Rectal smooth muscle tissue (tissue), 1 donor: ENCODE measurements at regions not wholly inside any gene's neighbourhood (a gene's known extent, or its start where the extent isn't known, plus 50 kb on each side); places are given as distances from the start of the nearest gene placed in this dataset.
"Not testable (repeated sequence)": the region's sequence is repeated elsewhere in the genome, so short reads cannot be mapped to it uniquely, and the experiment has no call there.

Experiments
- H3K27ac ChIP-seq: one replicate; pipeline ENCODE4 v1.7.0; 2013; ENCODE audit warnings: low read depth, low read length, inconsistent platforms
- H3K27me3 ChIP-seq: one replicate; pipeline ENCODE4 v1.7.0; 2013; ENCODE audit warnings: low read length; ENCODE audit not compliant: control insufficient read depth, insufficient read depth
- H3K36me3 ChIP-seq: one replicate; pipeline ENCODE4 v1.7.0; 2013; ENCODE audit warnings: low read length; ENCODE audit not compliant: control insufficient read depth, insufficient read depth
- H3K4me1 ChIP-seq: one replicate; pipeline ENCODE4 v1.7.0; 2013; ENCODE audit warnings: low read length; ENCODE audit not compliant: control insufficient read depth, insufficient read depth
- H3K4me3 ChIP-seq: one replicate; pipeline ENCODE4 v1.7.0; 2013; ENCODE audit warnings: low read length
- H3K9ac ChIP-seq: one replicate; pipeline ENCODE4 v1.7.0; 2013; ENCODE audit warnings: low read length

DNA sequence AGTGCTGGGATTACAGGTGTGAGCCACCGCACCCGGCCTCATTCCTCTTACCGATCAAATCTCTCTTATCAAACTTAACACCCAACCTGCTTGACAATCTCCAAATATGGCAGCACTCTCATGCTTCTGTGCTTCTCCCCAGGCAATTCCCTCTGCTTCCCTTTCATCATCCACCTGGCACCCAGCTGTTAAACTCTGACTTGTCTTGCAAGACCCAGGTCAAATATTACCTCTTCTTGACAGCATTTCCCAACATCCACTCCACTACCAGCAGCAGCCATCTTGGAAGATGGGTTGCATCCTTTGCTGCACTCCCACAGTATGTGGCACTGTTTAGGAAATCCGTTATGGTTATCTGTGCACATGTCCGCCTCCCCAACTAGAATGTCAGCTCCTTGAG lies 113.6 kb downstream of the ACTL7B start:
- Histone ChIP-seq H3K27ac (no peak overlapping the region), H3K9ac (no peak overlapping the region), H3K27me3 (no peaks in the 10 kb centered on the region), H3K36me3 (no peaks in the 10 kb centered on the region), H3K4me1 (no peaks in the 10 kb centered on the region), H3K4me3 (no peak overlapping the region)

DNA sequence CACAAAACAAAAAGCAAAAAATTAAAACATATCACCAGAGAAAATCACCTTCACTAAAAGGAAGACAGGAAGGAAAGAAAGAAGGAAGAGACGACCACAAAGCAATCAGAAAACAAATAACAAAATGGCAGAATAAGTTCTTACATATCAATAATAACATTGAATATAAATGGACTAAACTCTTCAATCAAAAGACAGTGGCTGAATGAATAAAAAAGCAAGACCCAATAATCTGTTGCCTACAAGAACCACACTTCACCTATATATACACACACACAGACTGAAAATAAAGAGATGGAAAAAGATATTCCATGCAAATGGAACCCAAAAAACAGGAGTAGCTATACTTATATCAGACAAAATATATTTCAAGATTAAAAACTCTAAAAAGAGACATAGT lies 124.5 kb downstream of the ACTL7B start:
- not testable (repeated sequence) for H3K36me3 ChIP-seq, H3K9ac ChIP-seq, H3K4me1 ChIP-seq, H3K4me3 ChIP-seq, H3K27me3 ChIP-seq, H3K27ac ChIP-seq

DNA sequence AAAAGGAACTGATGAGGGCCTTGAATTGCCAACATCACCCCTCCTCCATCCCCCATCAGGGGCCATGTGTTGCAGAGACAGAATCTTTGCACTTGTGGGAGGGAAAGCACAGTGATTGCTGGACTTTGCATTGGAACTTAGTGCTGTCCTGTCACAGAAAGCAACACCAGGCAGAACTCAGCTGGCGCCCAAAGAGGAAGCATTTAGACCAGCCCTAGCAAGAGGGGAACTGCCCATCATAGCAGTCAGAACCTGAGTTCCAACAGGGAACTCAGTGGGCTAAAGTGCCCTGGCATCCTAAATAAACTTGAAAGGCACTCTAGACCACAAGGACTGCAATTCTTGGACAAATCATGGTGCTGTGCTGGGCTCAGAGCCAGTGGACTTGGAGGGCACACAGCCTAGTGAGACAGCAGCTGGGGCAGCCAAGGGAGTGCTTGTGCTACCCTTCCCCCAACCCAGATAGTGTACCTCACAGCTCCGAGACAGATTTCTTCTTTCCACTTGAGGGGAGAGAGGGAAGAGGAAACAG lies 128.1 kb downstream of the ACTL7B start:
- Histone ChIP-seq H3K9ac (no peak overlapping the region), H3K4me3 (no peak overlapping the region), H3K27ac (no peak overlapping the region), H3K4me1 (no peaks in the 10 kb centered on the region), H3K36me3 (no peaks in the 10 kb centered on the region), H3K27me3 (no peaks in the 10 kb centered on the region)

DNA sequence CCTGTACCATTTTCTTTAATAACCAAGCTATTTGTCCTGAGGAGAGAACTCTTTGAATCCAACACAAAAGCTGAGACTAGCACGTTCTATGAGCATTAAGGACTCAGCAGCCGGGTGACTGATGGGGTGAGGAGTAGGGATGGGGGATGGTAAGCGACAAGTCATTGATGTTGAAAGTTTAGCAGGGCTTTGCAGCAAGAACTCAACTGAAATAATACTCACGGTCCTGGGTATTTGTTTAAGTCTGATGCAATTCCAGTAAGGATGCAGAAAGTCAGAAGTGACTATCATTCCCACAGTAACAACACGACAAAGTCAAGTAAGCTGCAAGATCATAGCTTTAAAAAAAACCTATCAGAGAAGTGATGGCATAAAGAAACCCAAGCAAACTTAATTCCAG lies 131.1 kb downstream of the ACTL7B start:
- Histone ChIP-seq H3K36me3 (no peaks in the 10 kb centered on the region), H3K9ac (no peak overlapping the region), H3K4me1 (no peaks in the 10 kb centered on the region), H3K27me3 (no peaks in the 10 kb centered on the region), H3K27ac (no peak overlapping the region), H3K4me3 (no peak overlapping the region)

DNA sequence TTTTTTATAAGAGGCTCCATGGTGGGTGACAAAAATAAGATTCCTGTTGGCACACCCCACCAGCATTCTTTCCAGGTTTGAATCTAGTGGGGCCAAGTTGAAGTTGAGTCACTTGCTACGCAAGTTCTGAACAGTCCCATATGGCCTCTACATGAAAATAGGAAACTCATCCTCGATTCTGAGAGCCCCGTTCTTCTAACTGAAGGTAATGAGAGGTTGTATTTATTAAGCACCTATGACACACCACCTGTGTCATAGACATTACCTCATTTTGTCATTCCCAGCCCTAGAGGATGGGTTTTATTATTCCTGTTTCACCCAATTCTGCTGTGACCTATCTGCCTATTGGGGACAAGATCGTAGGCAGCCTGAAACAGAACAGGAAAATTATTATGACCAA lies 131.7 kb downstream of the ACTL7B start:
- Histone ChIP-seq H3K4me3 (no peak overlapping the region), H3K9ac (no peak overlapping the region), H3K36me3 (no peaks in the 10 kb centered on the region), H3K27me3 (no peaks in the 10 kb centered on the region), H3K4me1 (no peaks in the 10 kb centered on the region), H3K27ac (no peak overlapping the region)

DNA sequence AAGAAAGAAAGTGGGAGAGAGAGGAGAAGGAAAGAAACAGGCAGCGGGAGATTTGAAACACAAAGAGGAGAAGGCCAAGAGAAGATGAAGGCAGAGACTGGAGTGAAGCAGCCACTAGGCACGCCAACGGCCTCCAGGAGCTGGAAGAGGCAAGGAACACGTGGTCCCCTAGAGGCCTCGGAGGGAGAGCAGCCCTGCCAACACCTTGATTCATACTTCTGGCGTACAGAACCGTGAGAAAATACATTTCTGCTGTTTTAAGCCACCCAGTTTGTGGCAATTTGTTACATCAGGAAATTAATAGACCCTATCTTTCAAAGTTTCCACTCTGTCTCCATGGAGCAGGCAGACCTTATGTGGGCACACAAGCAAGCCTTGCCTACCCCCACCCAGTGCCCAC lies 133.4 kb downstream of the ACTL7B start:
- H3K27ac ChIP-seq: no peak overlapping the region
- H3K4me1 ChIP-seq: no peaks in the 10 kb centered on the region
- H3K27me3 ChIP-seq: no peaks in the 10 kb centered on the region
- H3K36me3 ChIP-seq: no peaks in the 10 kb centered on the region
- H3K4me3 ChIP-seq: no peak overlapping the region
- no peak overlapping the region for H3K9ac ChIP-seq

DNA sequence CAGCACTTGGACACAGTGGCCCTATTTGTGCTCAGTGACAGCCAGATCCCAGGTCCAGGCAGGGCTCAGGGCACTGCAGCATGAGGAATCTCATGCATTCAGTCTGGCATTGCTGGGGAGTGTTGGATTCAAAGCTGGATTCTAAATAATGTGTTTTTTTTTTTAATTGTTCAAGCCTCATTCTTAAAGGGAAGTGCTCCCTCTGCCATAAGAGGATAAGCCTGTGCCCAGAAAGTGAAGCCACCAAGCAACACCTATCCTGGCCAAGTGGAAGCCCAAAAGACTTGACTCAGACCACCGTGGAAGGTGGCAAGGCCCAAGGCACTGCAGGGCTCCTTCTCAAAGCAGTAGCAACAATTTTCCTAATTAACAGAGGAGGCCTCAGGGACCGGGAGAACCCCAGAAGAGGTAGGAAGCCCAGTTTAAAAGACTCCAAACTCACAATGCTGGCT lies 135.6 kb downstream of the ACTL7B start:
- Histone ChIP-seq H3K27me3 (no peaks in the 10 kb centered on the region), H3K4me3 (no peak overlapping the region), H3K4me1 (no peaks in the 10 kb centered on the region), H3K27ac (no peak overlapping the region), H3K9ac (no peak overlapping the region), H3K36me3 (no peaks in the 10 kb centered on the region)

DNA sequence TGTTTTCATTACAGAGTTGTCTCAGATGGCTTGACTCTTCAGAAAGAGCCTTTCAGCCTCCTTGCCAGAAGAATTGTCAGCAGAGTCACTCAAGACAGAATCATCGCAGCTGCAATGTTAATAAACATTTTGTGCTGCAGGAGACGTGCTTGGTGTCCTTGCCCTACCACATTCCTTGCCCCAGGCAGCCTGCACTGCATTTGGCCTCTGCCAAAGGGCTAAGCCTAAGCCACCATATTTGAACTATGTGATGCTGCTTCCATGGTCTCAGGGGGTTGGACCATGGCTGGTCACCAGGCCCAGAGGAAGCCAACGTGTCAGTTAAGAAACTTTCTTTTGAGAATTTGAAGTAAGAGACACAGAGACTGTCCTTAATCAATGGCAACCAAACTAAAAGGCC lies 145.4 kb downstream of the ACTL7B start:
- H3K9ac ChIP-seq: no peak overlapping the region
- H3K36me3 ChIP-seq: no peaks in the 10 kb centered on the region
- no peaks in the 10 kb centered on the region for H3K4me1 ChIP-seq
- H3K27me3 ChIP-seq: no peaks in the 10 kb centered on the region
- no peak overlapping the region for H3K27ac ChIP-seq
- H3K4me3 ChIP-seq: no peak overlapping the region

DNA sequence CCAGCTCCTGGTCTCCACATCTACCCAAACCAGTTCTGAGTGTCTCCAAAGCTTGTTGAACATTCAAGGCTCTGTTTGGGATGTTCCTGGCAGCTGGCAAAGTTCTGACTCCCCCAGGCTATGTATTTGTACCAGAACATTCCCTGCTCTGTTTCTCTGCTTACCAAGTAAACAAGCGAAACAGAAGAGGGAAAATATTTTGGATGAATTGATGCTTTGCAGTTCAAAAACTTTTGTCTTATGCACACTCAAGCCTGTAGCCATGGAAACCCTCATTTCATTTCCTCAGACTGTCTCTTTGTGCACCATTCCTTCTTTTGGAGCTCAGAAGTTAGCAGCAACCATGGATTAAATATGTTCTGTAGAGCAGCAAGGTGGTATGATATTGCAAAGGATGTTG lies 145.8 kb downstream of the ACTL7B start:
- Histone ChIP-seq H3K4me3 (no peak overlapping the region), H3K4me1 (no peaks in the 10 kb centered on the region), H3K27me3 (no peaks in the 10 kb centered on the region), H3K36me3 (no peaks in the 10 kb centered on the region), H3K9ac (no peak overlapping the region), H3K27ac (peak overlapping the region; percentile 48)

DNA sequence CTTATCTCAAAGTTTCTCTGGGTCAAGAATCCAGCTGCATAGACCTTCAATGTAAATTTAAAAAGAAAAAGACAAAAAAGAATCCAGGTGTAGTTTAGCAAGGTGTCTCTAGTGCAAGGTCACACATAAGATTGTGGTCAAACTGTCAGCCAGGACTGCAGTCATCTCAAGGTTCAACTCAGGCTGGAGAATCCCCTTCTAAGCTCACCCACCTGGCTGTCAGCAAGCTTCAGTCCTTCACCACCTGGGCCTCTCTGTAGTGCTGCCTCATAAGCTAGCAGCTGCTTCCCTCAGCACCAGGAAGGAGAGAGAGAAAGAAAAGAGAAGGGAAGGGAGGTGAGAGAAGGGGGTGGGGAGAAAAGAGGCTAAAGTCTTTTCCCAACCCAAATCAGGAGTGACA lies 146.7 kb downstream of the ACTL7B start:
- Histone ChIP-seq H3K27me3 (no peaks in the 10 kb centered on the region), H3K4me1 (no peaks in the 10 kb centered on the region), H3K27ac (peak overlapping the region; percentile 48), H3K36me3 (no peaks in the 10 kb centered on the region), H3K4me3 (no peak overlapping the region), H3K9ac (no peak overlapping the region)

DNA sequence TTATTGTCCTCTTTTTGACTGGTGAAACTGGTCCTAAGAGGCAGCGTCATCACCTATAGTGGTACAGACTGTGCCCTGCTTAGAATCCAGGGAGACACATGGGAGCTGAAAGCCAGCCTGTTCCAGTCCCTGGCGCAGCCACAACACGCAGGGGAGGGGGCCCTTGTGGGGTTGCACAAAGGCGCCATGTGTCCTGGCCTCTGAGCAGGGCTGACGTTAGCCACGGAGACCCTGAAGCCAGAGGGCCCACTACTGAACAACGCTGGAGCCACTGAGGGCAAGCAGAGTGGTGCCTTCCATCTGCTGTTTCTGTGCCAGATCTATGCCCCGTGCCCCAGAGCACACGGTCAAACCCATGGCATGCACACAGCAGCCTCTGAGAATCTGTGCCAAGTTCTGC lies 147.3 kb downstream of the ACTL7B start:
- Histone ChIP-seq H3K4me1 (no peaks in the 10 kb centered on the region), H3K27ac (no peak overlapping the region), H3K27me3 (no peaks in the 10 kb centered on the region), H3K4me3 (no peak overlapping the region), H3K36me3 (no peaks in the 10 kb centered on the region), H3K9ac (no peak overlapping the region)

DNA sequence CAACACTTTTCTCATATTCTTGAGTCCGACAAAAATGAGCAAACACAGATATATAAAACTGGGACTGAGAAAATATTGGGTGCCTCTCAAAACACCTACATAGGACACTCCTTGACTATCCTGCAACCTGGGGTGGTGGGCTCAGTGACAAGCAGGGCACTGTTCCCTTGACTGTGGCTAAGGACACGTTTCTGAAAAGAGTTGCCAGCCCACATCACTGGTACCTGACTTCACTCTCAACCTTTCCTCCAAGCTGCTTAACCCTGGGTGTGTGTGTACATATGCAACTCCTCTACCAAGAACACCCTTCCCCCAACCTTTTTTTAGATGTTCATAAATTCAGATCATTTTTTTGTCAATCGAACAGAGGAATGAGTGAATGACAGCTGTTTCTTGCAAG lies 148.7 kb downstream of the ACTL7B start:
- Histone ChIP-seq H3K4me3 (no peak overlapping the region), H3K27ac (no peak overlapping the region), H3K36me3 (no peaks in the 10 kb centered on the region), H3K4me1 (no peaks in the 10 kb centered on the region), H3K27me3 (no peaks in the 10 kb centered on the region), H3K9ac (no peak overlapping the region)

DNA sequence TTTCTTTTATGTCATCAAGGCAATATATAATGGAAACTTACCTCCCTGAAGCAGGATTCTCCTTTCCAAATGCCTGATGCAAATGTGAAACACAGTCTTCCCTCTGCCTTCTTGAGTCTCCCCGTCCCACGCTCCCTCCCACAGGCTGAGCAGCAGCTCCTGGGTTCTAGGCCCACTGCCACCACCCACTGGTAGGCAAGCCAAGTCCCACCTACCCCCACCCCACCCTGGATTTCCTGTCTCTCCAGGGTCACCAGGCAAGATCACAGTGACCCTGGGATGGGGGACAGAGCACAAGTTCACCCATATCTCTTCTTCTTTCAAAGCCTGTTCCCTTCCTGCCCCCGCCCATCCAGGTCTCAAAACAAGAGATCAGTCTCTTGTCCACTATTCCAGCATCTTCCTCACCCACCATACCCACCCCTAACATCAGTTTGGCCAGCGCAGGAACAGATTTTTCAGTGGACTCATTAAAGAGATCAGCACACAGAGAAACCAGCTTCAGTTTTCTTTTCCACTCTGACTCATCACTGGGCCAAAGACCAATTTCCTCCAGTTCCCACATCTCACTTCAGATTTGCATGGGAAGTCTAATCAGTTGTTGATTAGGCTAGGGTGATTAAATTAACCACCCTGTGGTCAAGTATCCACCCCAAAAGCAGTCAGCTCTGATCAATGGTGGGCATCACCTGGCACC lies 151.5 kb downstream of the ACTL7B start:
- no peaks in the 10 kb centered on the region for H3K36me3 ChIP-seq
- H3K9ac ChIP-seq: no peak overlapping the region
- no peaks in the 10 kb centered on the region for H3K4me1 ChIP-seq
- no peaks in the 10 kb centered on the region for H3K27me3 ChIP-seq
- no peak overlapping the region for H3K4me3 ChIP-seq
- H3K27ac ChIP-seq: no peak overlapping the region
